ENCODE measurements at regions not wholly inside any gene's neighbourhood (a gene's known extent, or its start where the extent isn't known, plus 50 kb on each side); places are given as distances from the start of the nearest gene placed in this dataset.

GRCh38 chr4:4952273-4952672 lies 67.0 kb downstream of the CYTL1 start:
- TF ChIP-seq CTCF (conservative IDR thresholded peaks at IDR 0.05; ENCODE audit: low read depth, low read length): no peak
- no peak for TF ChIP-seq EZH2 (IDR thresholded peaks at IDR 0.05; ENCODE audit: borderline replicate concordance, low read depth, low read length, poor library complexity, severe bottlenecking)
